HL-60 (cell line): ENCODE measurements at regions not wholly inside any gene's neighbourhood (a gene's known extent, or its start where the extent isn't known, plus 50 kb on each side); places are given as distances from the start of the nearest gene placed in this dataset.

Experiments used
- DNase-seq, 2 experiments: peaks; one replicate each; pipeline ENCODE4 v3.0.0-alpha.2; 2010 to 2020; ENCODE audit warnings: low read depth in 1 of 2, low spot score in 1 of 2
- H3K27ac ChIP-seq: fragments of 250-450 bp; sonication (Bioruptor Pico); replicated peaks from 2 replicates; pipeline ENCODE4 v1.5.1; 2020; ENCODE audit warnings: mild to moderate bottlenecking, moderate library complexity
- H3K27me3 ChIP-seq: fragments of 250-450 bp; sonication (Bioruptor Pico); 2 replicates; pipeline ENCODE4 v1.5.1; 2021; ENCODE audit warnings: mild to moderate bottlenecking, moderate library complexity; ENCODE audit not compliant: insufficient read depth, poor library complexity, severe bottlenecking
- H3K4me3 ChIP-seq: replicated peaks from 2 replicates; pipeline ENCODE4 v1.5.1; 2011; ENCODE audit warnings: mild to moderate bottlenecking, control low read depth, low read length; ENCODE audit not compliant: insufficient read depth
- GABPA ChIP-seq: IDR thresholded peaks from 2 replicates; pipeline ENCODE4 v1.6.1; 2012; ENCODE audit warnings: low read depth
- POLR2AphosphoS5 ChIP-seq: IDR thresholded peaks from 2 replicates; pipeline ENCODE4 v1.6.1; 2012; ENCODE audit warnings: low read depth
- SPI1 ChIP-seq: IDR thresholded peaks from 2 replicates; pipeline ENCODE4 v1.6.1; 2012; ENCODE audit warnings: low read depth, mild to moderate bottlenecking, borderline replicate concordance
- TF ChIP-seq, protein P1 (sequence below): IDR thresholded peaks from 2 replicates; pipeline ENCODE4 v1.6.1; 2012; ENCODE audit warnings: low read depth; ENCODE audit not compliant: insufficient replicate concordance
- TF ChIP-seq, protein P2 (sequence below): IDR thresholded peaks from one replicate; pipeline ENCODE4 v1.5.1; 2011; ENCODE audit warnings: low read length, control low read depth, inconsistent platforms; ENCODE audit not compliant: insufficient read depth

DNA sequence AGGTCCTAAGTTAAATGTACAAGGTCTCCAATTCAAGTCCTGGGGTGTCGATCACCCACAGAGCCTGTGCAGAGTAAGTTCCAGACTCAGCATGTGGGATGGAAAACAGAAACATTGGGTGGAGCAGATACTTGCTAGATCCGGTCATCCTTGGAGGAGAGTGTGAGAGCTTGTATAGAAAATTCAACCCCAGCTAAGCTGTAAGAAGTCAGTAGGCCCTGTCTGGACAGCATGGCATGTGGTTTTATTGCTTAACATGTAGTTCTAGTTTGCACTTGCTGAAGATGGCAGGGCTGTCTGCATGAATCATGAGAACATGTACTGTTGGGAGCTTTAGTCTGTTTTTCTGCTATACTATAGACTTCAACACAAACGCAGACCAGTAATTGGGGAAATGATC, 189.6 kb upstream of the RMP24 start:
- no peak overlapping the region for H3K4me3 ChIP-seq
- TF ChIP-seq, protein P1, sequence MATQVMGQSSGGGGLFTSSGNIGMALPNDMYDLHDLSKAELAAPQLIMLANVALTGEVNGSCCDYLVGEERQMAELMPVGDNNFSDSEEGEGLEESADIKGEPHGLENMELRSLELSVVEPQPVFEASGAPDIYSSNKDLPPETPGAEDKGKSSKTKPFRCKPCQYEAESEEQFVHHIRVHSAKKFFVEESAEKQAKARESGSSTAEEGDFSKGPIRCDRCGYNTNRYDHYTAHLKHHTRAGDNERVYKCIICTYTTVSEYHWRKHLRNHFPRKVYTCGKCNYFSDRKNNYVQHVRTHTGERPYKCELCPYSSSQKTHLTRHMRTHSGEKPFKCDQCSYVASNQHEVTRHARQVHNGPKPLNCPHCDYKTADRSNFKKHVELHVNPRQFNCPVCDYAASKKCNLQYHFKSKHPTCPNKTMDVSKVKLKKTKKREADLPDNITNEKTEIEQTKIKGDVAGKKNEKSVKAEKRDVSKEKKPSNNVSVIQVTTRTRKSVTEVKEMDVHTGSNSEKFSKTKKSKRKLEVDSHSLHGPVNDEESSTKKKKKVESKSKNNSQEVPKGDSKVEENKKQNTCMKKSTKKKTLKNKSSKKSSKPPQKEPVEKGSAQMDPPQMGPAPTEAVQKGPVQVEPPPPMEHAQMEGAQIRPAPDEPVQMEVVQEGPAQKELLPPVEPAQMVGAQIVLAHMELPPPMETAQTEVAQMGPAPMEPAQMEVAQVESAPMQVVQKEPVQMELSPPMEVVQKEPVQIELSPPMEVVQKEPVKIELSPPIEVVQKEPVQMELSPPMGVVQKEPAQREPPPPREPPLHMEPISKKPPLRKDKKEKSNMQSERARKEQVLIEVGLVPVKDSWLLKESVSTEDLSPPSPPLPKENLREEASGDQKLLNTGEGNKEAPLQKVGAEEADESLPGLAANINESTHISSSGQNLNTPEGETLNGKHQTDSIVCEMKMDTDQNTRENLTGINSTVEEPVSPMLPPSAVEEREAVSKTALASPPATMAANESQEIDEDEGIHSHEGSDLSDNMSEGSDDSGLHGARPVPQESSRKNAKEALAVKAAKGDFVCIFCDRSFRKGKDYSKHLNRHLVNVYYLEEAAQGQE, result no peak
- TF ChIP-seq, protein P2, sequence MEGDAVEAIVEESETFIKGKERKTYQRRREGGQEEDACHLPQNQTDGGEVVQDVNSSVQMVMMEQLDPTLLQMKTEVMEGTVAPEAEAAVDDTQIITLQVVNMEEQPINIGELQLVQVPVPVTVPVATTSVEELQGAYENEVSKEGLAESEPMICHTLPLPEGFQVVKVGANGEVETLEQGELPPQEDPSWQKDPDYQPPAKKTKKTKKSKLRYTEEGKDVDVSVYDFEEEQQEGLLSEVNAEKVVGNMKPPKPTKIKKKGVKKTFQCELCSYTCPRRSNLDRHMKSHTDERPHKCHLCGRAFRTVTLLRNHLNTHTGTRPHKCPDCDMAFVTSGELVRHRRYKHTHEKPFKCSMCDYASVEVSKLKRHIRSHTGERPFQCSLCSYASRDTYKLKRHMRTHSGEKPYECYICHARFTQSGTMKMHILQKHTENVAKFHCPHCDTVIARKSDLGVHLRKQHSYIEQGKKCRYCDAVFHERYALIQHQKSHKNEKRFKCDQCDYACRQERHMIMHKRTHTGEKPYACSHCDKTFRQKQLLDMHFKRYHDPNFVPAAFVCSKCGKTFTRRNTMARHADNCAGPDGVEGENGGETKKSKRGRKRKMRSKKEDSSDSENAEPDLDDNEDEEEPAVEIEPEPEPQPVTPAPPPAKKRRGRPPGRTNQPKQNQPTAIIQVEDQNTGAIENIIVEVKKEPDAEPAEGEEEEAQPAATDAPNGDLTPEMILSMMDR, result no peak
- TF ChIP-seq POLR2AphosphoS5 (no peak), GABPA (no peak), SPI1 (no peak)
- H3K27ac ChIP-seq, result no peak overlapping the region
- H3K27me3 ChIP-seq, result no peaks in the 10 kb centered on the region
- DNase-seq, result peak in 1 of 2 experiments; percentile 20

DNA sequence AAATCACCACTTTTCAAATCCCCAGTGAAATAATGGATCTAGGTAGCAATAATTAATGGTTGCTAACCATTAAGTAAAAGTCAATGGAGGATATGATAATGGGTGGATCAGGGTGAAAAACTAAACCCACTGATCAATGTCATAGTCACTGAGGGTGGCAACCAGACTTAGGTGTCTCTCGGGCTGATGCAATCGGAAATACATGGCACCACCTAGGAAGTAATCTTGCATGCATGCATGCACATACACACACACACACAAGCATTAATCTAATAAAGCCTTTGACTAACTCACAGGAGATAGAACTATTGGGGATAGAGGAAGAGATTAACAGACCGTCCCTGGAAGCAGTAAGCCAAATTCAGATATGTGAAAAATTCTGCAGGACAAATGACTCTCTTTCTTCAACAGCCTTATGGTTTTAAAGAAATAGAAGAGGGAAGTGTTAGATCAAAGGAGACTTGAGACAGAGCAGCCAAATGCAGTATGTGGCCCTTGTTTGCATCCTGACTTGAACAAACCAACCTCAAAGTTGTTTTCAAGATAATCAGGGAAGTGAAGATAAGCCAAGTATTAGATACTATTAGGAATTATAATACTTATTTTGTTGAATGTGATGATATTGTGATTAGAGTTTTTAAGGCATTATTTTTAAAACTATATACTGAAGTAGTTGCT, 186.0 kb upstream of the RMP24 start:
- no peak overlapping the region for H3K4me3 ChIP-seq
- H3K27me3 ChIP-seq, result no peaks in the 10 kb centered on the region
- H3K27ac ChIP-seq, result no peak overlapping the region
- no peak for DNase-seq
- TF ChIP-seq, protein P2, result no peak
- TF ChIP-seq SPI1 (no peak), POLR2AphosphoS5 (no peak), GABPA (no peak)
- TF ChIP-seq, protein P1, result no peak

DNA sequence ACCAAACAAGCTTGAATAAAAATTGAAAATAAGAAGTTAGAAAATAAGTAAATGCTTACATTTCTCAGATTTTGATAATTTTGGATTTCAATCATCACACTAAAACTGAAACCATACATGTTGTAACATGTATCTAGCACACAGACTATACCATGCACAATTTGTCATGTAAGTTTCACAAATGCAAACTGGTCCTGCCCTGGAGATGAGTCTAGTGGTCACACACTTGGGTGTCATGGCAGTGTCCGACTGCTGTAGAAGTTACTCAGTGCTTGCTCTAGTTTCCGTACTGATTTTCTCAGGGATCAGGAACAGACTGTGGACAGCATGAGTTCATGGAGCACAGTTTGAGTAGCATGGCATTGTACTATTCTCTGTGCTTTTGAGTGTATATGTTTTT, 182.9 kb upstream of the RMP24 start:
- no peak overlapping the region for H3K27ac ChIP-seq
- H3K4me3 ChIP-seq, result no peak overlapping the region
- TF ChIP-seq SPI1 (no peak), GABPA (no peak), POLR2AphosphoS5 (no peak)
- TF ChIP-seq, protein P1, result no peak
- no peak for DNase-seq
- H3K27me3 ChIP-seq, result no peaks in the 10 kb centered on the region
